Activated CD8-positive, alpha-beta memory T cell treated with anti-CD3 and anti-CD28 coated beads for 48 hours (primary cell): ENCODE measurements at regions not wholly inside any gene's neighbourhood (a gene's known extent, or its start where the extent isn't known, plus 50 kb on each side); places are given as distances from the start of the nearest gene placed in this dataset.
"Not testable (repeated sequence)": the region's sequence is repeated elsewhere in the genome, so short reads cannot be mapped to it uniquely, and the experiment has no call there.

Experiments used
- DNase-seq, 3 experiments: peaks; one replicate each; pipeline ENCODE4 v3.0.0-alpha.2; 2020; ENCODE audit warnings: low read depth in 2 of 3, low spot score in 2 of 3

DNA sequence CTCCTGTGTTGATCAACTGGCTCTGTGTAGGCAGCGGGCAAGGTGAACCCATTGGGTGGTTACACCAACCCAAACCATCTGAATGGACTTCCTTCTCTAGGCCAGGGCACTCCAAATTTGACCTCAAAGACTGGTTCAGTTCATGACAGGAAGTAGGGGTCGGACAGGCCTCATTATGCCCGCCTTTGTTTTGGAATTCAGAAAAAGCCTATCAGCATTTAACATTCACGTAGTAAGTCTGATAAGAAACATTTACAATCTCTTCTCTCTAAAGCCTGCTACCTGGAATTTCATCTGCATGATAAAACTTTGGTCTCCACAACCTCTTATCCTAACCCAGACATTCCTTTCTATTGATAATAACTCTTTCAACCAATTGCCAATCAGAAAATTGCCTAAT, 97.1 kb upstream of the ETV3 start:
- DNase-seq = no peak

DNA sequence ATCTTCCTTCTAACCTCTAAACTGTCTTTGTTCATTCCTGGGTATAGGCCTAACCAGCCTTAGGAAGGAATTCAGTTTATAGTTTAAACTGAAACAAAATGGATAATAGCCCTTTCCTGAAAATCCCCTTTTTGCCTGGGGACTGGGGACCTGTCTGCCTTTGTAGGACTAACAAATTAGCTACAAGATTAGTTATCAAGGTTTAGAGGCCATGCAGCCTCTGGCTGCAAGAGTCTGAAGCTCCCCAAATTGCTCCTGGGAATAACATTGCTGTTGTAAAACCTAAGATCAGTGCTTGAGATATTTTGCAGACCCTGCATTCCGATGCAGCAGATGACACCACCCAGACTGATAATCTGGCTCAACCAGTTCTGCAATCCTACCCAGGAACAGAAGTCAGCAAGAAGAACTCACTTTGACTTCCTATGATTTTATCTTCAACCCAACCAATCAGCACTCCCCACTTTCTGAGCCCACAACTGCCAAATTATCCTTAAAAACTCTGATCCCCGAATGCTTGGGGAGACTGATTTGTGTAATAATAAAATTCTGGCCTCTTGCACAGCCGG, 96.6 kb upstream of the ETV3 start:
- no peak for DNase-seq

DNA sequence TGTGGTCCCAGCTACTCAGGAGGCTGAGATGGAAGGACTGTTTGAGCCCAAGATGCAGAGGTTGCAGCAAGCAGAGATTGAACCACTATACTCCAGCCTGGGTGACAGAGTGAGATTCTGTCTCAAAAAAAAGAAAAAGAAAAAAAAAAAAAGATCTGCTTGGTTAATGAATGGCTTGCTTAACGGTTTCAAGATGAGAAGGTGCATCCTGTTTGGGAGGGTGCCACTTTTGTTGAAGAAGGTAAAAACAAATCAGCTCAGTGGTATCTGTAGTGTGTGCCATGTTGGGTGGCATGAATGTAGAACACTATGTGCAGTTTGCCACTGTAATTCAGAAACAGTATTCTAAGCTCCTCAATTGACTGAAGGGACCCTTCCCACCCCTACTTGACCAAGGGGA, 94.9 kb upstream of the ETV3 start:
- no peak for DNase-seq

DNA sequence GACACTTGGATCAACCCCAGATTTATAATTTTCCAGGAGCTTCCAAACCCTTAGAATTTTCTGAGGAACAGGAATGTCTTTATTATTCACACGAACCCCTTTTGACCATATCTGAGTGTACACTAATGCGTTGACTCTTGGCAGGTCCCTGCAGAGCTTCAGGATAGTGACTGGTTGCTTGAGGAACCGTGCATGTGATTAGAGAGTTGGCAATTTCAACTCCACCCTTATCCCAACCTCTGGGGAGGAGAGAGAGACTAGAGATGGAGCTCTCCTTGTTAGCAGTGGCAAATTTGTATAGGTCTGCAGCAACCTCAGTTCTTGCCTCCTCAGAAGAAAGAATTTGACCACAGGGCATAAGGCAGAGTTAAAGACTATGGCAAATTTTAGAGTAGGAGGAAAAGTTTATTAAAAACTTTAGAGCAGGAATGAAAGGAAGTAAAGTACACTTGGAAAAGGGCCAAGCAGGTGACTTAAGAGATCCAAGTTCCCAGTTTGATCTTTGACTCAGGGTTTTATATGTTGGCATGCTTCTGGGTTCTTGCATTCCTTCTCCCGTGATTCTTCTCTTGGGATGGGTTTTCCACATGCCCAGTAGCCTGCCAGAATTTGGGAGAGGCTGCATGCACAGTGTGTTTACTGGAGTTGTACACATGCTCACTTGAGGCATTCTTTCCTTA, 93.8 kb upstream of the ETV3 start:
- no peak for DNase-seq

DNA sequence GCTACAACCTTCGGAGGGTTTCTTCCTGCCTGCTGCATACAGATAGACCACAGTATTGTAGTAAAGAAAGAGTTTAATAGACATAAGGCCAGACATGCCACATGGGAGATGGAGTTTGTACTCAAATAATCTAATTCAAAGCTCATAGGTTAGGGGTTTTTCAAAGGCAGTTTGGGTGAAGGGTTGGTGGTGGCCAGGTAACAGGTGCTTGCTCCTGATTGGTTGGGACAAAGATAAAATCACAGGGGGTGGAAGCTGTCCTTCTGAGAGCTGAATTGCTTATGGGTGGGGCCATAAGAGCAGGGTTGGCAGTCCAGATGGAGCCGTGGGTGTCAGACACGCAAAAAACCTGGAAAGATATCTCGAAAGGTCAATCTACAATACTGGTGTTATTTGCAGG, 92.3 kb upstream of the ETV3 start:
- DNase-seq = no peak

DNA sequence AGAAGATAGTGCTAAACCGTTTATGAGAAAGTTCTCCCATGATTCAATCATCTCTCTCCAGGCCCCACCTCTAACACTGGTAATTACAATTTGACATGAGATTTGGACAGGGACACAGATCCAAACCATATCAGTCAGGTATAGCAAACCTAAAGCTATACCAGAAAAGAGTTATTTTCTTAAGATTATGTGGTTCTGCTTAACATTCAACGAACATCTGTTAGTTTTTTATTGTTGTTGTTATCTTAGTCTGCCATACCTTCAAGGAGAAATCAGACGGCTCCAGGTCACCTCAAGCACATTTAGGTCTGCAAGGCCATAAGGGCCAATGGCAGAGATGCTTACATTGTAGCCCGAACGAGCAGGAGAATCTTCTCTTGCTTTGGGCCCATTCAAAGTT, 89.5 kb upstream of the ETV3 start:
- DNase-seq = no peak

DNA sequence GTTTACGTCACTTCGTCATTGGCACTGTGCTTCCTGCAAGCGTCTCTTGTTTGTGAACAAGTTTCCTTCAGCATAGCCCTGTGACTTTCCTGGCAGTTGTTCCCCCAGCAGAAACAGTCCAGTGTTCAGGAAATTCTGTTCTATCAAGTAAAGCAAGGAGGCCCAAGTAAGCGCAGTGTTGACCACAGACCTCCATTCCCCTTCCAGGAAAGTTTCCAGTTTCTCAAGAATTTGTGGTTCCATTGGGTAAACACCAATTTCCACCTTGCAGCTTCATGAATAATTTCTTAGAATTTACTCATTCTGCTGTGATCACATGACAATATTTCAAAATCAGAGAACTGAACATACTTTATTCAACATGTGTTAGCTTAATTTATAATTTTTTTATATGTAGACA, 88.5 kb upstream of the ETV3 start:
- no peak for DNase-seq

DNA sequence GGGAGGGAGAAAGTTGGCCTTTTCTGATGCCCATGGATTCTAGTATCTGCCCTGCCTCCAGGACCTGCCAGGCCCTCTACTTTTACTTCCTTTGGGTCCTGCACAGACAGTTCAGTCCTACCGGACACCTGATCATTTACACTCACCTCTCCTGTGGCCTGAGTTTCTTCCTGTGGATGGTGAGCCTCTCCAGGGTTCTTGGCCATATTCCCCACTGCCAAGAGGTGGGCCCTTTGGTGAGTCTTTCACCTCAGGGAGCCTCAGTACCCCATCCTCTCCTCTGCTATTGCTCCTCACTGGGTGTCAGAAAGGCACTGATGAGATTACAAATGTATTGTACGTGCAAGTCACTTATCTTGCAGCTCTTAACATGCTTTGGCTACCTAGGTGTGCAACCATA, 81.4 kb upstream of the ETV3 start:
- no peak for DNase-seq

DNA sequence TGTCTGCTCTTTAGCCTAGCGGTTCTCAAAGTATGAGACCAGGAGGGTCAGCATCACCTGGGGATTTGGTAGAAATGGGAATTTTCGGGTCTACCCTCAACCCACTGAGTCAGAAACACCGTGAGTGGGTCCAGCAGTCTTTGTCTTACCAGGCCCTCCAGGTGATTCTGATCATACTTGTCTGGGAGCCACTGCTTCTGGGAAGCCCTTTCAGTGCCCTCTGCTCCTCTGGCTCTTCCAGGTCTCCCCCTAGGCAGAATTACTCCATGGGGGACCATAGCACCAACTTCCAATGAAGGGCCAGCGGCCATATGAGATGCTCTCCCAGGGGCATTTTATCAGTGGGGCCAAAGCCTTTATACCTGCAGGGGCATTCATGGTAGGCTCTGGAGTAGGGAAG, 81.0 kb upstream of the ETV3 start:
- DNase-seq = no peak

DNA sequence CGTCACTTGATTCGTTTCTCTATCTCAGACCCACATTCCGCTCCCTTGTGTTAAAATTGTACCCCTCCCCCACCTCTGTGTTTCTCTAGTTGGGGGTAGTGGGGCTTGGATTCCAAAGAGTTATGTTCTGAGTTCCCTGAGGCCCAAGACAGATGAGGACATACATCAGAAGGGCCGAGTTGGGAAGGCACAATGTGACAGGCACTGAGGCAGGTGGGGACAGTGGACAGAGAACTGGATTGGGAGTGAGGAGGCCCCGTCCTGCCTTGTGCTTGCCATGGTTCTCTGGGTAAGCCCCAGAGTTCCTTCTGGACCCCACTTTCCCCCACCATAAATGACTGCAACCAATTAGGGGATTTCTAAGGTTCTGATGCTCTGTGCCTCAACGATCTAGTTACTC, 80.5 kb upstream of the ETV3 start:
- DNase-seq = no peak

DNA sequence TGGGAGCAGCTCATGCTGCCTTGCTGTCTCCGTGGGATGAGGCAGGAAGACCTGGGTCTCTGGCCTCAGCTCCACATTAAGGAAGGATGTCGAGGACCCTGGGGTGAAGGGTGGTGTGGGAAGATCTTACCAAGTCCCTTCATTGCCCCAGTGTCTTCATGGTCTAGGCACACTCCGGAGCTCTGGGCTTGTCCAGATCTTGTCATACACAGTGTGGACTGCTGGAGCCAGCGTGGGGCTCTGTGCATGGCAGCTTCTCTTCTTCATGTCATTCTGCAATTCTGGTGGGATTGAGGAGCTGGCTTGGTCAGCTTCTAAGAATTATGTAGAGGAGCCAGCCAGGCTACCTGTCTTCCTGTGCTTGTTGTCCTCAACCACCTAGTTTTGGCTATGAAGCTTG, 79.3 kb upstream of the ETV3 start:
- no peak for DNase-seq

DNA sequence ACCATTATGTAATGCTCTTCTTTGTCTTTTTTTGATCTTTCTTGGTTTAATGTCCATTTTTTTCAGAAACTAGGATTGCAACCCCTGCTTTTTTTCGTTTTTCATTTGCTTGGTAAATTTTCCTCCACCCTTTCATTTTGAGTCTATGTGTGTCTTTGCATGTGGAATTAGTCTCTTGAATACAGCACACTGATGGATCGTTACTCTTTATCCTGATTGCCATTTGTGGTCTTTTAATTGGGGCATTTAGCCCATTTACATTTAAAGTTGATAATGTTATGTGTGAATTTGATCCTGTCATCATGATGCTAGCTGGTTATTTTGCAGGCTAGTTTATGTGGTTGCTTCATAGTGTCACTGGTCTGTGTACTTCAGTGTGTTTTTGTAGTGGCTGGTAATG, 75.6 kb upstream of the ETV3 start:
- no peak for DNase-seq

DNA sequence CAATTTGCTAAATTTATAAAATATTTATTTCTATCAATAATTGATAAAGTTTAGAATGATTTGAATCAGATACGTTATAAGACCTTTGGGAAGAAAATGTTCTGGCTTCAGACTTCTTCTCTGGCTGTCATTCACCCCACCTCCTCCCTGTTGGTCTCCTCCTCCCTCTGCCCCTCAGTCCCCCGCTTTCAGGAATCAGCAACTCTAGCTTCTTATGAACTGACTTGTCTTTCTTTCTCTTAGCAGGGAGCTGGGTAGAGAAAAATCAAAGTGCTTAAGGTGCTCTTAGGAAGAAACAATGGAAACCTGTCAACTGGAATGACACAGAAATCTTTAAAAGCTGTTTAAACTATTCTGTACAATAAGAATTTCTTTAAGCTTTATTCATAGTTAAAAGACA, 71.3 kb upstream of the ETV3 start:
- no peak for DNase-seq

DNA sequence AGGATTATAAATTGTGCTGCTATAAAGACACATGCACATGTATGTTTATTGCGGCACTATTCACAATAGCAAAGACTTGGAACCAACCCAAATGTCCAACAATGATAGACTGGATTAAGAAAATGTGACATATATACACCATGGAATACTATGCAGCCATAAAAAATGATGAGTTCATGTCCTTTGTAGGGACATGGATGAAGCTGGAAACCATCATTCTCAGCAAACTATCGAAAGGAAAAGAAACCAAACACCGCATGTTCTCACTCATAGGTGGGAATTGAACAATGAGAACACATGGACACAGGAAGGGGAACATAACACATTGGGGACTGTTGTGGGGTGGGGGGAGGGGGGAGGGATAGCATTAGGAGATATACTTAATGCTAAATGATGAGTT, 67.8 kb upstream of the ETV3 start:
- DNase-seq = not testable (repeated sequence)

DNA sequence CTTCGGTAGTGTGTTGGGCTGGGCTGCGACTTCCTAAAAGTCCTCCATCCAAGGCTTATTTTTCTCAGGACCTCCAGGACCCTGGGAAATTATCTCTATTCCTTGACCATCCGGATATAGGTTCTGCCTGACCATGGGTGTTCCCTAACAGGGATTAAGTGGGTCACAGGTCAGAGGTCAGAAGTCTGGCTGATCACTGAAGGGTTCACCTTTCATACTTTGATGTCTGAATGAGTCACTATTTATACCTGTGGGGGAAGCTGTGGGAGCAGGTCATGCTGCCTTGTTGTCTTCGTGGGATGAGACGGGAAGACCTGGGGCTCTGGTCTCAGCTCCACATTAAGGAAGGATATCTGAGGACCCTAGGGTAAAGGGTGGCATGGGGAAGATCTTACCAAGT, 65.0 kb upstream of the ETV3 start:
- DNase-seq = no peak

DNA sequence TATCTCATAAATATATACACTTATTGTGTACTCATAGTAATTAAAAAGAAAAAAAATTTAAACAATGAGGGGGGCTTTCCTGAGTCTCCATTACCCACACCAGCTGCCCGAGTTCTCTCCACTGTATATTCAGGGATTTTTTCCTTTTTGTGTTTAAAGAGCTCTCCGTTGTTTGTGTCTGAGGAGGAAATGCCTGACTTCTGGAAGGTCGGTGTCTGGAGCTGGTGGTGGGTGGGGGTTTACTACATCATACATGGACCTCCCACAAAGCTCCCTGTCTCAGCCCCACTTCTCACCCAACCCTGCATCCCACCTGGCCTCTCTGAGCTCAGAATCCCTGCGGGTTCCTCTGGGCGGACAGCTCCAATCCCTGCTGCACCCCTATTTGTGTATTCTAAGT, 64.1 kb upstream of the ETV3 start:
- no peak for DNase-seq

DNA sequence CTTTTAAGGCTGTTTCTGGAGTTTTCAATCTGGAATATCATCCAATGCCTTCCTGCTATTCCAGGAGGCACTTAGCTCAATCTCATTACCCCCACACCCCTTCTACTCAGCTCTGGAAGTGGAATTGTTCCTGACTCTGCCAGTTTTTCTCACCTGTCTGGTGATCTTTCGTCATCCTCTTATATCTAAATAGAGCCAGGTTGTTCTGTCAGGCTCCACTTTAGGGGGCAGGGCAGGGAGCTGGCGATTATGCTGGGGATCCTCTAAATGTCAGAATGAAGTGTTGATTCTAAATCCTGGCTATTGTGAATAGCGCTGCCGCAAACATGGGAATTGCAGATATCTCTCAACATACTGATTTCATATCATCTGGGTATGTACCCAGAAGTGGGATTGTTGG, 63.6 kb upstream of the ETV3 start:
- no peak for DNase-seq

DNA sequence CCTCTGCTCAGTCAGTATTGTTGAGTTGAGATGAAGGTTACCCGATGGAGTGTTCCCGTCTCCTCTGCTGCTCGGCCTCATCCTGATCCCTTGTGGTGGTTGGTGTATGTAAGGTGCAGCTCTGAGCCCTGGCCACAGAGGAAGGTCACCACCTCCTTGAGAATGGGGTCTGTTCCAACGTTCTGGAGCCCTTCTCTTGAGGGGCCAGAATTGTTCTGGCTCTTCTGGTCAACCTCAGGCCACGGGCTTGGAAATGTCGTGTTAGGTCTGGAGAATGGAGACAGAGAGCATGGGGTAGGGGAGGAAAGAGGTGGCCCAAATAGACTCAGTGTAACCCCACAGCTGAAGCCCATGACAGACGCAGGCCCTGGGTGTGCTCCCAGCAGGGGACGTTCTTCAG, 62.3 kb upstream of the ETV3 start:
- DNase-seq = no peak

DNA sequence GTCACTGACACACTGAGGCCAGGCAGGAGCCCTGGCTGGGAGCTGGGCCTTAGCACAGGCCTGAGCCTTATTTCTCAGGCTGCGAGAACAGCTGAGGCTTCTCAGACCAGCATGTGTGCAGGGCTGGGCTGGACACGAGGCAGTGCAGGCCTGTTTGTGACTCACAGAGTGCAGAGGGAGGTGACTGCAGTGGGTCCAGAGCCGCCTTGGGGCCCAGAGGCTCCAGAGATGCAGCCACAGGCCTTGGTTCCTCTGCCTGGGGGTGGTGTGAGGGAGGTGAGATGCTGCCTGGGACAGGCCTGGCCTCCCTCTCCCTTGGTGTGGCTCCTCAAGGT, 61.2 kb upstream of the ETV3 start:
- DNase-seq = no peak

DNA sequence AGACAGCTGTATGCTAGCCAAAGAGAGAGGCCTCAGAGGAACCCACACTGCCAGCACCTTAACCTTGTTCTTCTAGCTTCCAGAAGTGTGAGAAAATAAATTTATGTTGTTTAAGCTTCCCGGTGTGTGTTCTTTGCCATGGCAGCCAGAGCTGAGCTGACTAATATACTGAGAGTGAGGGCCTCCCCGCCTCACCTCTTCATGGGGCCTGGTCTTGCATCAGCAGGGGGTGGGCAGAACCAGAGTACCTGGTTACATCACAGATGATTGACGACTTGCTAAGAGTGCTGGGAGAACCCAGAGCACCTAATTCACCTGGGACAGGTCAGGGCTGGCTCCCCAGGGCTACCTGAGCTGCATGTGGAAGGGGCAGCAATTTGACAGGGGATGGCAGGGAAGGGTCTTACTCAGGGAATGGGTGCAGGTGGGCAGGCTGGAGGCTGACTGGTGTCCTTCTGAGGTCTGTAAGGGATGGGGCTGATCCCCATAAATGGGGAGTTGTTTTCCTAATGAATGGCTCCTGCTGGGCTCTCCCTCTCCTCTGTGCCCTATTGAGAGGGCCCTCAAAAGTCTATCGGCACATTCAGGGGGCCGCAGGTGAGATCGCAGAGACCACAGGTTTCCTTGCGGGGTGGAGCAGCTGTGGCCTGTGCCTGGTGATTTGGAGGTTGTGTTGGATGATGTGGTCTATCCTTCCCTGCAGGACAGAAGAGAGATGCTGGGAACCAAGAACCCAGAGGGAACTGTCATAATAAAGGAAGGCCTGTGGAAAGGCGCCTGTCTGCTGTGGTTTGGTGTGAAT, 60.6 kb upstream of the ETV3 start:
- DNase-seq = no peak

DNA sequence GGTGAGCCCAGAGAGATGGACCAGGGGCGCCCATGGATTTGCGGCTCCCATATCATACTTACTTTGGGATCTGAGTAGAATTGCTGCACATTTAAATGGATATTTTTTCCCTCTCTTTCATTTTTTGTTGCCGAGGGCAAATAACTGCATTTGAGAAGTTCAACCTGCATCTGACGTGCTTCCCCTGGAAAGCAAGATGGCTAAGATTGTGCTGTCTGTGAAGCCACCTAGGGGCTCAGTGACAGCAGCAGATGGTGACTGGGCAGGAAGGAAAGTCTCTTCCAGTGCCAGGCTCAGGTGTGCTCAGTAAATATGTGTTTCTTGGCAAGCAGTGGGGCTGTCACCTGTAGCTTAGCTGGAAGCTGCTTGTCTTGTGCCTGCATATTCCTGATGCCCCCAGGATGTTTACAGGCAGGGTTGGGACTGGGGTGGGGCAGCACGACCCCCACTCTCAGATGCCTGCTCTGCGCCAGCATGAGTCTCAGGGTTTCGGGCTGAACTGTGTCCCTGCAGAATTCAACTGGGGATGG, 59.8 kb upstream of the ETV3 start:
- no peak for DNase-seq

DNA sequence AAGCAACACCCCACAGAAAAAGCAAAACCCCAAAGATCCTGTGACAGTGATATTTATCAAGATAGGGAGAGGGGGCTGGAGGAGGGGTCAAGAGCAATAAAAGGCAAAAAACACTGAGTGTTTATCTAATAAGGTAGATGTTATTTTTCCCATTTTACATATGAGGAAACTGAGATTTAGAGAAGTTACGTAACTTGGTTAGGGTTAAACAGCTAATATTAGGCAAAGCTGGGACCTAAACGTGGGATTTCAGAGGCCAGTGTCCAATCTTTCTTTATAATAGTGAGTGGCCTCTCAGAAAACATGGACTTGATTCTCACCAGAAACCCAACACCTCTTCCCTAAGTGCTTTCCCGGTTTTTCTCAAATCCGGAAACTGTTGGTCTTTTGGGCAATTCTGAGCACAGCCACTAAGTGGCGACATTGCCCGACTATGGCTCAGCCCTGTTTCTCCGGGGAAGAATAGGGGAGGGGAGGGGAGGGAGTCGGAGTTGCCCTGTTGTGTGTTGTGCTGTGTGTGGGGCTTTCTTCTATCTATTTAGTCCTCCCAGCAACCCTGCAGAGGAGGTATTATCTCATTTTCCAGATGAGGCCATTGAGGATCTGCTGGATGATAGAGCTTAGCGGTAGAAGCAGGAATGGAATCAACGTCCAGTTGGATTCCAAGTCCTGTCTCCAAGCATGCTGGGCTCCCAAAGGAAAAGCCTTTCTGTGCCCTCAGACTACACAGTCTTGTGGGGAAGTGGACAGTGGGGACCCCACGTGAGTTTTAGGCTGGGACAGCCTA, 58.7 kb upstream of the ETV3 start:
- DNase-seq = not testable (repeated sequence)
